ENCODE measurements at regions not wholly inside any gene's neighbourhood (a gene's known extent, or its start where the extent isn't known, plus 50 kb on each side); places are given as distances from the start of the nearest gene placed in this dataset.

DNA sequence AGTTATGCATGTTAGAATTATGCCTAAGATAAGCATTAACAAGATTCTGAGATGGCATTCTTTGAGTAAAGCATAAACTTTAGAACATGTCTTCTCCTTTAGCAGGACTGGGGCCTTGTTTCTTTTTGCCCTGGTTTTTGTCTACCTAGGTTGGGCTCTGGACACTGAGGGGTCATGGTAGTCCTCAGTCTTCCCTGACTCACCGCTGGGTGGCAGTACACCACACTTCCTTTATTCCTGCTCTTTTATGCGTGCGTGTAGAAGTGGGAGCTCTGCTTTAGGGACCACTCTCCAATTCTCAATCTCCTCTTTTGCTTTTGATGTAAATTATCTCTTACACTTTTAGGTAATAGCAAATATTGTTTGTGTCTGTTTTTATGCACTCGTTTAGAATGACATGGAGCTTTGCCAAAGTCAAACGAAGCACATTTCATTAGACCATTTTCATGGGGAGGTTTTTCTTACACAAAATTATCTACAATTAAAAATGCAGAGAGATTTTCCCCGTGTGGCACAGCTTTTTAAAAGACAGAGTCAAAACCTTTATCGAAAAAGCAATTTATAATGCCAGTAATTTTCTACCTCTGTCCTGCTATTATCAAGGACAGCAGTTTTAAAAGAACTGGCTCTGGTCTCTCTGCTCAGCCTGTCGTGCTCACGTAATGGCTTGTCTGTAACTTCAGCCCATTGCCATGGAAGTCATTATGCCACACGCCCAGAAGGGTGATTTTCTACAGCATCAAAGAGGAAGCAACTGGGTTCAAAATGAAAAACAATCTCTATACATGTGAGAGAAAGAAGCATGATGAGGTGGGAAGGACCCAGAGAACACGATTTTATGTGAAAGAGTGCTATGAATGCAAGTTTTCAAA lies 413.9 kb downstream of the COG6 start:
- intact Hi-C loops (cut with DNase I) = loop anchor here (5.0 to 10.0 kb wide), 7 partner anchors 75 to 613 kb away; no protein-coding TSS in a partner anchor
- Histone ChIP-seq H3K27ac (peak overlapping the region in 1 of 2 donors; percentile 13), H3K4me1 (ENCODE audit: insufficient read depth) (peaks cover 8% of the 10 kb centered on the region), H3K4me3 (no peak overlapping the region), H3K27me3 (no peaks in the 10 kb centered on the region), H3K36me3 (no peaks in the 10 kb centered on the region), H3K9me3 (no peaks in the 10 kb centered on the region)
- WGBS, 3 donors = 22 to 26% (median 26%) methylated on average over 11 of the region's 11 CpGs
- TF ChIP-seq EP300 (IDR thresholded peaks at IDR 0.05) (no peak), POLR2A (IDR thresholded peaks at IDR 0.05) (peak; percentile 11)
- TF ChIP-seq, protein P1, sequence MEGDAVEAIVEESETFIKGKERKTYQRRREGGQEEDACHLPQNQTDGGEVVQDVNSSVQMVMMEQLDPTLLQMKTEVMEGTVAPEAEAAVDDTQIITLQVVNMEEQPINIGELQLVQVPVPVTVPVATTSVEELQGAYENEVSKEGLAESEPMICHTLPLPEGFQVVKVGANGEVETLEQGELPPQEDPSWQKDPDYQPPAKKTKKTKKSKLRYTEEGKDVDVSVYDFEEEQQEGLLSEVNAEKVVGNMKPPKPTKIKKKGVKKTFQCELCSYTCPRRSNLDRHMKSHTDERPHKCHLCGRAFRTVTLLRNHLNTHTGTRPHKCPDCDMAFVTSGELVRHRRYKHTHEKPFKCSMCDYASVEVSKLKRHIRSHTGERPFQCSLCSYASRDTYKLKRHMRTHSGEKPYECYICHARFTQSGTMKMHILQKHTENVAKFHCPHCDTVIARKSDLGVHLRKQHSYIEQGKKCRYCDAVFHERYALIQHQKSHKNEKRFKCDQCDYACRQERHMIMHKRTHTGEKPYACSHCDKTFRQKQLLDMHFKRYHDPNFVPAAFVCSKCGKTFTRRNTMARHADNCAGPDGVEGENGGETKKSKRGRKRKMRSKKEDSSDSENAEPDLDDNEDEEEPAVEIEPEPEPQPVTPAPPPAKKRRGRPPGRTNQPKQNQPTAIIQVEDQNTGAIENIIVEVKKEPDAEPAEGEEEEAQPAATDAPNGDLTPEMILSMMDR (IDR thresholded peaks at IDR 0.05) = peak; percentile 42 to 91 (median 76)
- DNase-seq = peak; percentile 78 to 89 (median 83)

DNA sequence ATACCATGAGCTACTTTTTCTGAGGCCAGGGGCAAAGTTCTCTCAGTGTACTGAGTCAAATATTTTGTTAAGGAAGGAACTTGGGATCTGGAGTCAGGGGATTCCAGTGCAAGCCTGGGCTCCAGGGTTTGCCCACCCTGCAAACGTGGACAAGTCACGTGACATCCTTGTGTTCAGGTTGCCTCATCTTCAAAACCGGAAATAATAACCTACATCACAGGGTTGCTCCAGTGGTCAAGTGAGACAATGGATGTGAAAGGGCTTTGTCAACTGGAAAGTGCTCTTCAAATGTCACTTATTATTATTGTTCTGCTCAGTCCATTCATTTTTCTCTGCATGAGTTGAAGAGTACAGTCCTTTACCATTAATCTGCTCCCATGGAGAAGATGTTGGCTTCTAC lies 414.9 kb downstream of the COG6 start:
- Histone ChIP-seq H3K9me3 (no peaks in the 10 kb centered on the region), H3K4me1 (ENCODE audit: insufficient read depth) (peaks cover 8% of the 10 kb centered on the region), H3K4me3 (no peak overlapping the region), H3K27ac (no peak overlapping the region), H3K36me3 (no peaks in the 10 kb centered on the region), H3K27me3 (no peaks in the 10 kb centered on the region)
- DNase-seq = no peak
- intact Hi-C loops (cut with DNase I) = loop anchor here in 3 of 4 donors (5.0 to 10.0 kb wide), 4 partner anchors 74 to 612 kb away; no protein-coding TSS in a partner anchor
- TF ChIP-seq POLR2A (IDR thresholded peaks at IDR 0.05) (no peak), EP300 (IDR thresholded peaks at IDR 0.05) (no peak)
- TF ChIP-seq, protein P1 (IDR thresholded peaks at IDR 0.05) = no peak
- 91 to 96% (median 91%) methylated on average over 3 of the region's 3 CpGs for WGBS, 3 donors

DNA sequence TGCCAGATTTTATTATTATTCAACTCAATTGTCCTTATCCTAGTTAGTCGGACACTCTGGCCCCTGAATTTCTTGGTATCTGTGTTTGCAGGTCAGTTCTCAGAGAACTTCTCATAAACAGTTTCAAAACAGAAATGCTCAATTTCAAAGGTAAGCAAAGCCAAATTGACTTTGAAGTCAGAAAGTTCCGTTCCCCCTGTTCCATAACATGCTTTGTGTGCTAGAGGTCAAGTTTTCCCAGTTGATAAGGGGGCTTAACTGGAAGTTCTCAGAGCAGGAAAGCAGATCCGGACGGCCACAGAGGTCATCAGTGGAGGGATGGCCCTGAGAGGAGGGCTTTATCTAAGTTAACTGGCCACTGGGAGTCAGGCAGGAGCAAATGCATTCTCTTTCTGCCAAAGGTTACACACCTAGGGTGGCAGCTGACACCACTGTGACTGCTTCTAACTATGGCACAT lies 417.2 kb downstream of the COG6 start:
- TF ChIP-seq, protein P1 (IDR thresholded peaks at IDR 0.05) = no peak
- TF ChIP-seq EP300 (IDR thresholded peaks at IDR 0.05) = no peak
- no peak for TF ChIP-seq POLR2A (IDR thresholded peaks at IDR 0.05)
- intact Hi-C loops (cut with DNase I) = loop anchor here in 3 of 4 donors (5.0 to 10.0 kb wide), 4 partner anchors 72 to 610 kb away; no protein-coding TSS in a partner anchor
- peaks cover 8% of the 10 kb centered on the region for H3K4me1 ChIP-seq (ENCODE audit: insufficient read depth)
- WGBS, 3 donors = 45 to 63% (median 51%) methylated on average over 4 of the region's 4 CpGs
- H3K9me3 ChIP-seq = no peaks in the 10 kb centered on the region
- H3K36me3 ChIP-seq = no peaks in the 10 kb centered on the region
- no peaks in the 10 kb centered on the region for H3K27me3 ChIP-seq
- no peak for DNase-seq
- H3K27ac ChIP-seq = peak overlapping the region; percentile 15 to 51
- no peak overlapping the region for H3K4me3 ChIP-seq

DNA sequence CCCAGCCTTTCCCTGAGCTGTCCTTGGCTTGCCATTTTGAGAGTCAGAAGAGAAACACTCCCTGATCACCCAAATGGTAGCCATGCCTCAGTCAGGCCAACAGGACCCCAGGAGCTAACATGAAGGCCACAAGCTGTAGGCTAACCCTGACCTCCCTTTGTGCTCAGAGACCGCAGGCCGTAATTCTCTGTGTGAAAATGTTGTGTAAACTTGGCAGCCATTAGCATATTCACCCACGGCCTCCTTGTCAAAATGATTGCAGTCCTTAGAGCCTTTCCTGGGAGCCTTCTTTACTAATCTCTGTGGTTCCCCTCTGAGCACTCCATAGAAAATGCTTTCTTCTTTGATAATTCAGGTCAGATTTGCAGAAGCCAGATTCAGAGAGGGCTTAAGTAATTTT lies 418.9 kb downstream of the COG6 start:
- intact Hi-C loops (cut with DNase I) = loop anchor here in 3 of 4 donors (5.0 to 10.0 kb wide), 4 partner anchors 70 to 608 kb away; no protein-coding TSS in a partner anchor
- H3K36me3 ChIP-seq = no peaks in the 10 kb centered on the region
- H3K27me3 ChIP-seq = no peaks in the 10 kb centered on the region
- H3K9me3 ChIP-seq = no peaks in the 10 kb centered on the region
- WGBS, 3 donors = 16 to 31% (median 17%) methylated on average over 3 of the region's 3 CpGs
- TF ChIP-seq EP300 (IDR thresholded peaks at IDR 0.05) (no peak), POLR2A (IDR thresholded peaks at IDR 0.05) (no peak)
- TF ChIP-seq, protein P1 (IDR thresholded peaks at IDR 0.05) = no peak
- DNase-seq = peak; percentile 35 to 69 (median 57)
- peak overlapping the region in 1 of 2 donors; percentile 40 for H3K27ac ChIP-seq
- peaks cover 8% of the 10 kb centered on the region for H3K4me1 ChIP-seq (ENCODE audit: insufficient read depth)
- H3K4me3 ChIP-seq = no peak overlapping the region
